HG03342 (cell line): ENCODE measurements at regions not wholly inside any gene's neighbourhood (a gene's known extent, or its start where the extent isn't known, plus 50 kb on each side); places are given as distances from the start of the nearest gene placed in this dataset.
A peak's percentile ranks its signal among the peaks of the same experiment; 100 is the strongest.

Experiments
- ATAC-seq: cut with Tn5 transposase; IDR thresholded peaks from one replicate; pipeline ENCODE4 v1.9.1; 2021; ENCODE audit warnings: mild to moderate bottlenecking, moderate library complexity; ENCODE audit not compliant: unreplicated experiment

- no peak for ATAC-seq
These were observed 53.8 kb downstream of the ADM start for GRCh38 chr11:10358696-10359095.

- no peak for ATAC-seq
These were observed 54.3 kb downstream of the ADM start for GRCh38 chr11:10359171-10359570.

DNA sequence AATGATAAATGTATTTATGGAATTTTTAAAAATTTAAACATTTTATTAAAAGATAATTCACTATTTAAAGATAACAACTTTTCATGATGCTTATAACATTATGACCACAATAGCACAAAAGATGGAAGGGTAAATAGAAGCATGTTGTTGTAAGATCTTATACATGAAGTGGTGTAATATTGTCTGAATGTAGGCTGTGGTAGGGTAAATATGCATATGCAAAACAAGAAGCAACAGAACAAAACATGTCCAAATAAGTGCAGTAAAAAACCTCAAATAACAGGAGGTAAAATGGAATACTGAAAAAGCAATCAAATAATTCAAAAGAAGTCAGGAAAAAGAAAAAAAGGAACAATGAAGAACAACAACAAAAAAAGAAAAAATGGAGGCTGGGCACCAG, 56.0 kb downstream of the ADM start:
- ATAC-seq: no peak

DNA sequence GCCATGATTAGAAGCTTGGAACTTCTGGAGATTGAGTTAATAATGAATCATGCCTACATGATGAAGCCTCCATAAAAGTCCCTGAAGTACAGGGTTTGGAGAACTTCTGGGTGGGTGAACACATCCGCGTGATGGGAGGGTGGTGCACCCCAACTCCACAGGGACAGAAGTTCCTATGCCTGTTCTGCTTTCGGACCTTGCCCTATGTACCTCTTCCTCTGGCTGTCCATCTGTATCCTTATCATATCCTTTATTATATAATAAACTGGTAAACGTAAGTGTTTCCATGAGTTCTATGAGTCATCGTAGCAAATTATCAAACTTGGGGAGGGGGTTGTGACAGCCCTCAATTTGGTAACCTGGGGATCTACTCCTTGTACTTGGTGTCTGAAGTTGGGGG, 60.2 kb downstream of the ADM start:
- ATAC-seq: no peak

GRCh38 chr11:10366568-10367331, 61.9 kb downstream of the ADM start:
- ATAC-seq: peak; percentile 87

DNA sequence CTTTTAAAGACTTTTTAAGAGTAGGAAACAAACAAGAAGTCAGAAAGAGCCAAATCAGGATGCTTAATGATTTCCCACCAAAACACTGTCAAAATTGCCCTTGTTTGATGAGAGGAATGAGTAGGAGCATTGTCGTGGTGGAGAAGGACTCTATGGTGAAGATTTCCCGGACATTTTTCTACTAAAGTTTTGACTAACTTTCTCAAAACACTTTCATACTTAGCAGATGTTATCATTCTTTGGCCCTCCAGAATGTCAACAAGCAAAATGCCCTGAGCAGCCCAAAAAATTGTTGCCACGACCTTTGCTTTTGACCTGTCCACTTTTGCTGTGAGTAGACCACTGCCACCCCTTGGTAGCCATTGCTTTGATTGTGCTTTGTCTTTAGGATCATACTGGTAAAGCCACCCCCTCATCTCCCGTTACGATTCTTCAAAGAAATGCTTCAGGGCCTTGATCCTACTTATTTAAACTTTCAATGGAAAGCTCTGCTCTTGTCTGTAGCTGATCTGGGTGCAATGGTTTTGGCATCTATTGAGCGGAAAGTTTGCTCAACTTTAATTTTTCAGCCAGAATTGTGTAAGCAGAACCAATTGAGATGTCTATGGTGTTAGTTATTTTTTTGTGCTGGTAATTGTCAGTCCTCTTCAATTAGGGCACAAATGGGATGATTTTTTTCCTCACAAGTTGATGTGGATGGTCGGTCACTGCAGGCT, 67.2 kb downstream of the ADM start:
- ATAC-seq: no peak

GRCh38 chr11:10373340-10373739, 68.5 kb downstream of the ADM start:
- no peak for ATAC-seq

DNA sequence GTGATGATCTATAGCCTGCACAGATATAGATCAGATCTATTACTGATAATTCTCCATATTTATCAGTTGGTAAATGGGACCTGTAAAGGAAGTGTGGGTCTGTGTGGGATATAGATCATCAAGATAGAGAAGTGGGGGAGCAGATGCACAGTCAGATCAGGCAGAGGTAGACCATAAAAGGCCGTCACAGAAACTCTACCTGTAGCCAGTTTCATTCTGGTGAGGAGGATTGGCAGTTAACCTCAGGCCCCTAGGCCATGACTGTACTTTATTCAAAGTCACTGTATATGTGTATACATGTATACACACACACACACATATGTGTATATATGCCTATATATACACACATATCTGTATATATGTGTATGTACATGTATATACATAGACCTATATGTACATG, 69.1 kb downstream of the ADM start:
- ATAC-seq: no peak

GRCh38 chr11:10374386-10374785, 69.5 kb downstream of the ADM start:
- no peak for ATAC-seq

GRCh38 chr11:10375280-10375971, 70.6 kb downstream of the ADM start:
- no peak for ATAC-seq

GRCh38 chr11:10376061-10376460, 71.2 kb downstream of the ADM start:
- no peak for ATAC-seq

- ATAC-seq: no peak
These were observed 72.3 kb downstream of the ADM start for GRCh38 chr11:10377183-10377582.

DNA sequence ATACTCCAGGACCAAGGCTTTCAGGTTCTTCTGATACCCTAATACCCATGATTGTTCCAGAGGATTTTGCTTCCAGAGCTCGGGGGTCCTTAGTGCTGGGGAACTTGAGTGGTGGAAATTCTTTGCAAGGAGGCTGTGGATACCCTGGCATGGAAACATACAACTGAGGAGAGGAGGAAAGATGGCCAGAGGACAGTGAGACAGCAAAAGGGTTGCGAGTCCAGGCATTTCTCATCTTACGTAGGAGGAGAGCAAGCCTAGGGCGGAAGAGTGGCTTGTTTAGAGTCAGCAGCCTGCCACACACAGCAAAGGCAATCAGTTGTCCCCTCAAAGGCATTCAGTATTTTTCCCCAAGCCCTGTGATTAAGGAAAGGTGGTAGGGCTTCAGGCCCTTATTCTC, 73.5 kb downstream of the ADM start:
- no peak for ATAC-seq

- ATAC-seq: no peak
These were observed 74.1 kb downstream of the ADM start for GRCh38 chr11:10379022-10379421.

- ATAC-seq: no peak
These were observed 74.6 kb downstream of the ADM start for GRCh38 chr11:10379426-10379825.

GRCh38 chr11:10379871-10380568, 75.0 kb upstream of the AMPD3 start:
- no peak for ATAC-seq

DNA sequence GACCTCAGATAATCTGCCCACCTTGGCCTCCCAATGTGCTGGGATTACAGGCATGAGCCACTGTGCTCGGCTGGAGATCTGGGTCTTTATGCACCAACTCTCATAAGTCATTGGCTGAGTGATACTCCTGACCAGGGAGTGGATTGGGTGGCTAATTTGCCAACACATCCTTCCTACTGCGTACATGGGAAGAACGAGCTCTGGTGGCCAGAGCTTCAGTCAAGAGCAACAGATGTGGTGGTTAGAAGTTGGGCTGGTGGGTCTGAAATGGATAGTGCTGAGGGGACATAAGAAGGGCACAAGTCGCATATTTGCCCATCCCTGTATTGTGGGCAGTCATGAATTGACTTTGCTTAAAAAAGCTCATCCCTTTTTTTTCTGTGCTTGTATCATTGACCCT, 74.1 kb upstream of the AMPD3 start:
- no peak for ATAC-seq

DNA sequence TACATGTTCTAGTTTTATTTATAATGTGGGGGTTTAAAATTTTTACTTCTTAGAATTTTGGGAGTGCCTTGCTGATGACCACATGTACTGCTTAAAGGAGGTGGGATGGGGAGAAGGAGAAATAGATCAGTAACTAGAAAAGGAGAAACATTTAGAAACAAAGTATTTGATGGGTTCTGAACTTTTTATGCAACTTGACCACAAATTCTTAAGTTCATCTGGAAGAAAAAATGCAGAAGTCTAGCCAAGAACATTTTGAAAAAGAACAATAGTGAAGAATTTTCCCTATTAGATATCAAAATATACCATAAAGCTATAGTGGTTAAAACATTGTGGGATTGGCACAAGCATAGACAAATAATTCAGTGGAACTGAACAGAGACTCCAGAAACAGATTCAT, 73.3 kb upstream of the AMPD3 start:
- ATAC-seq: no peak

DNA sequence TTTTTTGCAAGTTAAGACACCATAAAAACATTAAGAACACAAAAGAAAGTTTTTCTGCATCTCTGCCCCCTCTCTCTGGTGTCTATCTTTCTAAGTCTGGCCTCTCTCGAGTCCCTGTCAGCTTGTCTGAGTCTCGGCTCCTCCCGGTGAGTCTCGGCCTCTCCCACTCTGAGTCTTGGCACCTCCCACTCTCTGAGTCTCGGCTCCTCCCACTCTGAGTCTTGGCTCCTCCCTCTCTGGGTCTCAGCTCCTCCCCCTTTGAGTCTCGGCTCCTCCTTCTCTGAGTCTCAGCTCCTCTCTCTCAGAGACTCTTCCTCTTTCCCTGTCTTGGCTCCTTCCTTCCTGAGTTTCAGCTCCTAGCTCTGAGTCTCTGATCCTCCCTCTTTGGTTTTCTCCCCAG, 72.5 kb upstream of the AMPD3 start:
- ATAC-seq: no peak

- ATAC-seq: no peak
These were observed 69.4 kb upstream of the AMPD3 start for GRCh38 chr11:10385696-10386095.

DNA sequence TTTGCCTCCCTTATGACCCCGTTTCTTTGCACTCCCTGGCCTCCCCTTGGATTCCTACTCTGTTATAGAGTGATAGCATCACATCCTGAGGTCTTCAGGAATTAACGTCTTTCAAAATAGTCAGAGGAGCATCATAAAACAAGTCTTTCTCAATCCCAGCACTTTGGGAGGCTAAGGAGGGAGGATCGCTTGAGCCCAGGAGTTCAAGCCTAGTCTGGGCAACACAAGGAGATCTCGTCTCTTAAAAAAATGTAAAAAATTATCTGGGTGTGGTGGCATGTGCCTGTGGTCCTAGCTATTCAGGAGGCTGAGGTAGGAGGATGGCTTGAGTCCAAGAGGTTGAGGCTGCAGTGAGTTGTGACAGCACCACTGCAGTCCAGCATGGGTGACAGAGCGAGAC, 68.7 kb upstream of the AMPD3 start:
- no peak for ATAC-seq

DNA sequence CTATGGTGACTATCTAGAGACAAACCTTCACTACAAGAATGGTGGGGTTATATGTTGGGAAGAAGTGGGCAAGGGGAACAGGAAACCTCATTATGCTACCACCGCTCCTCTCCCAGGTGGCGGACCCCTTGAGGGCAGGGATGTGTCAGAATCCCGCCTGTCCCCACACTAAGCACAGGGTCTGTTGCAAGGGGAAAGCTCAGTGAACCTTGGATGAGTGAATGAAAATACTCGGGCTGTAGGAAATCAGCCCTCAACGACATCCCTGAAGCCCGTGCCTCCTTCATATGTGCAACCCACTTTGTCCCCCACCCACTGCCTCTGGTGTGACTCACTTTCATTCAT, 68.2 kb upstream of the AMPD3 start:
- ATAC-seq: no peak
